Glutamatergic neuron (in vitro differentiated cells): ENCODE measurements at regions not wholly inside any gene's neighbourhood (a gene's known extent, or its start where the extent isn't known, plus 50 kb on each side); places are given as distances from the start of the nearest gene placed in this dataset.
A peak's percentile ranks its signal among the peaks of the same experiment; 100 is the strongest.

Source experiments
- DNase-seq: peaks from one replicate; pipeline ENCODE4 v3.0.0; 2022
- H3K27ac Mint-ChIP-seq: one replicate; pipeline ENCODE4 v1.8.0; 2020; ENCODE audit warnings: mild to moderate bottlenecking, mixed read lengths, inconsistent platforms; ENCODE audit not compliant: unreplicated experiment
- H3K27me3 Mint-ChIP-seq: one replicate; pipeline ENCODE4 v1.8.0; 2020; ENCODE audit warnings: mild to moderate bottlenecking, moderate library complexity, mixed read lengths, inconsistent platforms; ENCODE audit not compliant: unreplicated experiment
- H3K36me3 Mint-ChIP-seq: one replicate; pipeline ENCODE4 v1.8.0; 2020; ENCODE audit warnings: mild to moderate bottlenecking, mixed read lengths, inconsistent platforms; ENCODE audit not compliant: unreplicated experiment
- H3K4me1 Mint-ChIP-seq: one replicate; pipeline ENCODE4 v1.8.0; 2020; ENCODE audit warnings: mild to moderate bottlenecking, low read depth, mixed read lengths, inconsistent platforms; ENCODE audit not compliant: unreplicated experiment
- H3K4me3 Mint-ChIP-seq: one replicate; pipeline ENCODE4 v1.8.0; 2020; ENCODE audit warnings: mild to moderate bottlenecking, mixed read lengths, inconsistent platforms; ENCODE audit not compliant: unreplicated experiment
- H3K9me3 Mint-ChIP-seq: one replicate; pipeline ENCODE4 v1.8.0; 2020; ENCODE audit warnings: mild to moderate bottlenecking, moderate library complexity, mixed read lengths, inconsistent platforms; ENCODE audit not compliant: unreplicated experiment
- CTCF ChIP-seq: fragments of 200-600 bp; sonication (generic); IDR thresholded peaks from one replicate; pipeline ENCODE4 v1.5.0; 2021; ENCODE audit not compliant: partially characterized antibody, unreplicated experiment

- H3K27me3 Mint-ChIP-seq = no peaks in the 10 kb centered on the region
- DNase-seq = no peak
- no peaks in the 10 kb centered on the region for H3K9me3 Mint-ChIP-seq
- H3K36me3 Mint-ChIP-seq = peaks cover 3% of the 10 kb centered on the region
- TF ChIP-seq CTCF = no peak
- H3K4me3 Mint-ChIP-seq = no peak overlapping the region
- no peaks in the 10 kb centered on the region for H3K4me1 Mint-ChIP-seq
- no peak overlapping the region for H3K27ac Mint-ChIP-seq
Measured at GRCh38 chr16:65713181-65713808, 591.4 kb upstream of the CDH11 start.

- no peak for TF ChIP-seq CTCF
Measured at GRCh38 chr16:65710107-65710506, 588.2 kb upstream of the CDH11 start.

GRCh38 chr16:65704866-65705265 is 583.0 kb upstream of the CDH11 start:
- H3K27ac Mint-ChIP-seq = no peak overlapping the region
- H3K9me3 Mint-ChIP-seq = no peaks in the 10 kb centered on the region
- no peak overlapping the region for H3K4me3 Mint-ChIP-seq
- no peak for DNase-seq
- peak; percentile 29 for TF ChIP-seq CTCF
- no peaks in the 10 kb centered on the region for H3K36me3 Mint-ChIP-seq
- peaks cover 2% of the 10 kb centered on the region for H3K27me3 Mint-ChIP-seq
- H3K4me1 Mint-ChIP-seq = no peaks in the 10 kb centered on the region

More at GRCh38 chr16:65710107-65710506, 588.2 kb upstream of the CDH11 start:
- H3K27me3 Mint-ChIP-seq = no peaks in the 10 kb centered on the region
- H3K4me3 Mint-ChIP-seq = no peak overlapping the region
- H3K27ac Mint-ChIP-seq = no peak overlapping the region
- peaks cover 3% of the 10 kb centered on the region for H3K36me3 Mint-ChIP-seq
- H3K9me3 Mint-ChIP-seq = no peaks in the 10 kb centered on the region
- H3K4me1 Mint-ChIP-seq = no peaks in the 10 kb centered on the region
- DNase-seq = no peak

- no peak for DNase-seq
- no peaks in the 10 kb centered on the region for H3K9me3 Mint-ChIP-seq
- H3K27ac Mint-ChIP-seq = no peak overlapping the region
- no peaks in the 10 kb centered on the region for H3K36me3 Mint-ChIP-seq
- TF ChIP-seq CTCF = no peak
- no peak overlapping the region for H3K4me3 Mint-ChIP-seq
- no peaks in the 10 kb centered on the region for H3K4me1 Mint-ChIP-seq
- peaks cover 2% of the 10 kb centered on the region for H3K27me3 Mint-ChIP-seq
Measured at GRCh38 chr16:65702707-65703402, 581.0 kb upstream of the CDH11 start.

GRCh38 chr16:65700596-65700995 is 578.7 kb upstream of the CDH11 start:
- H3K36me3 Mint-ChIP-seq = no peaks in the 10 kb centered on the region
- H3K4me1 Mint-ChIP-seq = no peaks in the 10 kb centered on the region
- H3K27ac Mint-ChIP-seq = no peak overlapping the region
- DNase-seq = no peak
- no peak overlapping the region for H3K4me3 Mint-ChIP-seq
- TF ChIP-seq CTCF = no peak
- H3K27me3 Mint-ChIP-seq = peaks cover 2% of the 10 kb centered on the region
- no peaks in the 10 kb centered on the region for H3K9me3 Mint-ChIP-seq
